Psoas muscle (tissue), 7 donors: ENCODE measurements at regions not wholly inside any gene's neighbourhood (a gene's known extent, or its start where the extent isn't known, plus 50 kb on each side); places are given as distances from the start of the nearest gene placed in this dataset.

Experiments
- ATAC-seq, 4 donors: fragments of 200-7000 bp; cut with Tn5 transposase; one replicate each; pipeline ENCODE4 v1.9.1; 2020; ENCODE audit warnings: moderate library complexity in 3 of 4, mild to moderate bottlenecking in 2 of 4
- DNase-seq, 2 donors: peaks; one replicate each; pipeline ENCODE4 v3.0.0-alpha.2; 2020
- H3K27ac ChIP-seq: fragments of 200-600 bp; one replicate; pipeline ENCODE4 v1.8.0; 2022
- H3K27me3 ChIP-seq, 3 donors: fragments of 200-600 bp in 1 of 3; one replicate each; pipeline versions ENCODE4 v1.6.1 to v1.8.0; 2013 to 2022; ENCODE audit warnings: low read length in 2 of 3, mild to moderate bottlenecking in 2 of 3, moderate library complexity in 1 of 3; ENCODE audit not compliant: insufficient read depth in 3 of 3
- H3K36me3 ChIP-seq, 2 donors: fragments of 200-600 bp in 1 of 2; one replicate each; pipeline versions ENCODE4 v1.6.1 to v1.8.0; 2013 to 2022; ENCODE audit warnings: low read depth in 1 of 2, mild to moderate bottlenecking in 1 of 2, moderate library complexity in 1 of 2; ENCODE audit not compliant: insufficient read depth in 1 of 2
- H3K4me1 ChIP-seq: fragments of 200-600 bp; one replicate; pipeline ENCODE4 v1.8.0; 2022
- H3K4me3 ChIP-seq: fragments of 200-600 bp; one replicate; pipeline ENCODE4 v1.8.0; 2022; ENCODE audit warnings: mild to moderate bottlenecking
- H3K9me3 ChIP-seq: fragments of 200-600 bp; one replicate; pipeline ENCODE4 v1.8.0; 2022
- WGBS, 3 donors: extraction: QIAGEN DNeasy Blood & Tissue Kit; methylation state at CpG; one replicate each; pipeline versions ENCODE4 v1.1.6 to v1.1.7; 2013; 5-methylcytosine and 5-hydroxymethylcytosine counted together
- intact Hi-C, 2 donors: fragments of 100-400 bp; cut with DNase I; formaldehyde crosslinking; loops; one replicate each; pipeline versions ENCODE4 v1.11.0 to v1.14.2; 2022
- TF ChIP-seq, protein P1 (sequence below): fragments of 200-600 bp; IDR thresholded peaks from one replicate; pipeline ENCODE4 v1.8.0; 2022; ENCODE audit warnings: antibody characterized with exemption
- donor health status: healthy with polysubstance abuse.
- donor health status: DM: no; HTN: no; CAD: no; lungs with moderate emphysema.
- donor health status: Bipolar disorder and iron deficiency.
- donor health status: healthy.
- donor health status: DM: yes; HTN: yes; CAD: no.
- donor health status: DM: no; HTN: no; CAD: no.
- donor health status: DM: yes; HTN: yes; CAD: no.

GRCh38 chr11:11122749-11123148, 230.3 kb downstream of the CSNK2A3 start:
- Histone ChIP-seq H3K27ac (no peak overlapping the region), H3K9me3 (no peaks in the 10 kb centered on the region), H3K27me3 (no peaks in the 10 kb centered on the region), H3K4me3 (no peak overlapping the region), H3K4me1 (no peaks in the 10 kb centered on the region), H3K36me3 (no peaks in the 10 kb centered on the region)
- ATAC-seq (no peak), DNase-seq (no peak)
- intact Hi-C loops: no loop called here
- TF ChIP-seq, protein P1, sequence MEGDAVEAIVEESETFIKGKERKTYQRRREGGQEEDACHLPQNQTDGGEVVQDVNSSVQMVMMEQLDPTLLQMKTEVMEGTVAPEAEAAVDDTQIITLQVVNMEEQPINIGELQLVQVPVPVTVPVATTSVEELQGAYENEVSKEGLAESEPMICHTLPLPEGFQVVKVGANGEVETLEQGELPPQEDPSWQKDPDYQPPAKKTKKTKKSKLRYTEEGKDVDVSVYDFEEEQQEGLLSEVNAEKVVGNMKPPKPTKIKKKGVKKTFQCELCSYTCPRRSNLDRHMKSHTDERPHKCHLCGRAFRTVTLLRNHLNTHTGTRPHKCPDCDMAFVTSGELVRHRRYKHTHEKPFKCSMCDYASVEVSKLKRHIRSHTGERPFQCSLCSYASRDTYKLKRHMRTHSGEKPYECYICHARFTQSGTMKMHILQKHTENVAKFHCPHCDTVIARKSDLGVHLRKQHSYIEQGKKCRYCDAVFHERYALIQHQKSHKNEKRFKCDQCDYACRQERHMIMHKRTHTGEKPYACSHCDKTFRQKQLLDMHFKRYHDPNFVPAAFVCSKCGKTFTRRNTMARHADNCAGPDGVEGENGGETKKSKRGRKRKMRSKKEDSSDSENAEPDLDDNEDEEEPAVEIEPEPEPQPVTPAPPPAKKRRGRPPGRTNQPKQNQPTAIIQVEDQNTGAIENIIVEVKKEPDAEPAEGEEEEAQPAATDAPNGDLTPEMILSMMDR: no peak
- WGBS, 3 donors: 87 to 94% (median 91%) methylated on average over 1 of the region's 1 CpG

DNA sequence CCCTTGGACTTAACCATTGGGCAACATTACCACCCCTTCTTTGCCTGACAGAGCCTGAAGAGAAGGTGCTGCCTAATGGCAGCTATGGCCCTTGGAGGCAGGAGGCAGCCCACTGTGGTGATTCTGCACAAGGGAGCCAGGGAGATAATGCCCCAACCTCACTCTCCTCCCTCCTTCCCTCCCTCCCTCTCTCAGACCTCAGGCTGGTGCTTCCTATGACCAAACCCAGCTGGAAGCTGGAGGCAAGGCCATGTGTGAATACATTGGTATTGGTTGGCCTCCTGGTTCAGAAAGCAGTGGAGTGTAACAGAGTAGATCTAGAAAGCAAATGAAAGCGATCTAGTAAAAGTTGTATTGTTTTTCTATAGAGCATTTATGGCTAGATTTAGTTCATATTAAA, 233.1 kb downstream of the CSNK2A3 start:
- H3K4me3 ChIP-seq: no peak overlapping the region
- H3K36me3 ChIP-seq: no peaks in the 10 kb centered on the region
- H3K4me1 ChIP-seq: no peaks in the 10 kb centered on the region
- H3K27ac ChIP-seq: no peak overlapping the region
- 92 to 100% (median 97%) methylated on average over 1 of the region's 1 CpG for WGBS, 3 donors
- TF ChIP-seq, protein P1: no peak
- intact Hi-C loops: no loop called here
- ATAC-seq (no peak), DNase-seq (no peak)
- H3K27me3 ChIP-seq: no peaks in the 10 kb centered on the region
- H3K9me3 ChIP-seq: no peaks in the 10 kb centered on the region

DNA sequence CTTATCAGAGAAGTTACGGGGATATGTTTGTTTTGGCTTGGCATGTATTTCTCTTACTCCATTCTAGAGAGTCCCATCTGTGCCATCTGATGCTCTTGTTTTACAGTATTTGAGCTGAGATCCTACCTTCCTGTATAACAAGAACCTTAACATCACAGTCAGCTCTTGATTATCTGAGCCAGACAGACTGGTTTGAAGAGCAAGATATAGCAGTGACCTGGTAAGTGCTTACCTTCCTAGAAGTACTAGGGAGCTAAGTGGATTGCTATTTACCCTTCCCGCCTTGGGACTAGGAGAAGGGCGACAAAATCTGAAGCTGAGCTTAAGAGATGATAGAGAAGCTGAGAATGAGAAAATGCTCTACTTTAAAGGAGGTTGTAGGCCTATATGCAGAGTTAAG, 235.3 kb downstream of the CSNK2A3 start:
- H3K36me3 ChIP-seq: no peaks in the 10 kb centered on the region
- no peak overlapping the region for H3K4me3 ChIP-seq
- H3K9me3 ChIP-seq: peaks cover 16% of the 10 kb centered on the region
- 90 to 94% (median 93%) methylated on average over 3 of the region's 3 CpGs for WGBS, 3 donors
- TF ChIP-seq, protein P1: no peak
- DNase-seq: no peak
- no peaks in the 10 kb centered on the region for H3K27me3 ChIP-seq
- no peaks in the 10 kb centered on the region for H3K4me1 ChIP-seq
- no peak overlapping the region for H3K27ac ChIP-seq
- intact Hi-C loops: no loop called here
- no peak for ATAC-seq

DNA sequence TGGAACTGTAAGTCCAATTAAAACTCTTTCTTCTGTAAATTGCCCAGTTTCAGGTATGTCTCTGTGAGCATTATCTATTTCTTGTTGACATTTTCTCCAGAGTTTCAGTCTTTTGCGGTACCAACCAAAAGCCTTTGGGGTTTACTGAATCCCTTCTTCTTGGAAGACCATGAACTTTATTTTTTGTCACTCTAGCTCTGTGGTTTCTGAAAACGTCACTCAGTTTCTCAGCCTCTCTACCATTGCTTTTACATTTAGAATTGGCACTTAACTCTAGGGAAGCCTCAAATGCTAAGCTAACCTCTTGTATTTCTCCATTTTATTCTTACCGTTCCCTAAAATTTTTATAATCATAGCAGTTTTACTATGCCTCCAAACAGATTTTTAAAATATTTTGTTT, 237.6 kb downstream of the CSNK2A3 start:
- intact Hi-C loops: no loop called here
- Histone ChIP-seq H3K27me3 (no peaks in the 10 kb centered on the region), H3K36me3 (no peaks in the 10 kb centered on the region), H3K9me3 (peaks cover 16% of the 10 kb centered on the region), H3K27ac (no peak overlapping the region), H3K4me3 (no peak overlapping the region), H3K4me1 (no peaks in the 10 kb centered on the region)
- TF ChIP-seq, protein P1: no peak
- DNase-seq: no peak
- WGBS, 3 donors: 89 to 93% (median 90%) methylated on average over 3 of the region's 3 CpGs
- no peak for ATAC-seq

DNA sequence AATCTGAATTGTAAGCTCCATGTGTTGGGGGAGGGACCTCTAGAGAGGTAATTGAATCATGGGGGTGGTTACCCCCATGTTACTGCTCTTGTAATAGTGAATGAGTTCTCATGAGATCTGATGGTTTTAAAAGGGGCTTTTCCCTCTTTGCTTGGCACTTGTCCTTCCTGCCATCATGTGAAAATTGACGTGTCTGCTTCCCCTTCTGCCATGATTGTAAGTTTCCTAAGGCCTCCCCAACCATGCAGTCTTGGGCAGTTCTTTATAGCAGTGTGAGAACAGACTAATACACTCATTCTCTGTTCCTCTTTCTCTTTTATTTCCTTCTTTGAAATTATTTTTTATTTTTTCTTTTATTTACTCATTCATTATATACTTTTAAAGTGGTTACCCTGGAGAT, 239.4 kb downstream of the CSNK2A3 start:
- H3K4me3 ChIP-seq: no peak overlapping the region
- WGBS, 3 donors: 82 to 91% (median 83%) methylated on average over 1 of the region's 1 CpG

More for the DNA sequence above, 239.4 kb downstream of the CSNK2A3 start:
- intact Hi-C loops: no loop called here
- ATAC-seq: no peak
- DNase-seq: no peak
- peaks cover 16% of the 10 kb centered on the region for H3K9me3 ChIP-seq
- no peaks in the 10 kb centered on the region for H3K4me1 ChIP-seq
- H3K27ac ChIP-seq: no peak overlapping the region
- TF ChIP-seq, protein P1: no peak
- H3K36me3 ChIP-seq: no peaks in the 10 kb centered on the region
- H3K27me3 ChIP-seq: no peaks in the 10 kb centered on the region
